ENCODE measurements at regions not wholly inside any gene's neighbourhood (a gene's known extent, or its start where the extent isn't known, plus 50 kb on each side); places are given as distances from the start of the nearest gene placed in this dataset.

DNA sequence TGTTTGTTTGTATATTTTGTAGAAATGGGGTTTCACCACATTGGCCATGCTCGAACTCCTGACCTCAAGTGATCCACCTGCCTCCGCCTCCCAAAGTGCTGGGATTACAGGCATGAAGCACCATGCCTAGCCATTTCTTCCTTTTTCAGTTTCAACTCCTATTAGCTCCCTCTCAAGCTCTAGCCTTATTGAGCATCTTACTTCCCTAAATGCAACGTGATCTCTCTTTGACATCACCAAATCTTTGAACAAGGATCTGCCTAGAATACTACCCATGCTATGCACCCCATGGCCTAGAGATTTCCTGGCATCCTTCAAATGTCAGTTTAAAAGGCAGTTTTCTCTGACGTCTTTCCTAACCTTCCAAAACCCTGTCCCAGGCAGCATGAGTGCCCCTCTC is 91.1 kb upstream of the NR5A2 start:
- Histone ChIP-seq H3K23ac (ENCODE audit: low read length) (no peak overlapping the region), H3K18ac (ENCODE audit: low read length) (no peak overlapping the region), H3K4me1 (ENCODE audit: control insufficient read depth in 1 of 2, insufficient read depth in 2 of 2, low read length in 2 of 2) (no peaks in the 10 kb centered on the region), H3K79me1 (ENCODE audit: low read length) (no peaks in the 10 kb centered on the region), H3K36me3 (ENCODE audit: control insufficient read depth in 1 of 2, insufficient read depth in 2 of 2, low read length in 2 of 2) (no peaks in the 10 kb centered on the region), H4K12ac (ENCODE audit: low read depth, low read length) (no peak overlapping the region), H3K27me3 (ENCODE audit: insufficient read depth, low read length) (no peaks in the 10 kb centered on the region), H2BK5ac (ENCODE audit: low read depth, low read length, poor library complexity) (no peak overlapping the region), H4K91ac (ENCODE audit: low read depth, low read length) (no peak overlapping the region), H3K9me3 (ENCODE audit: insufficient read depth, low read depth, low read length) (no peaks in the 10 kb centered on the region), H3K79me2 (ENCODE audit: control insufficient read depth, insufficient read depth, low read length, poor library complexity) (no peaks in the 10 kb centered on the region), H2BK12ac (ENCODE audit: low read length) (no peak overlapping the region), H2AK5ac (ENCODE audit: low read length) (no peak overlapping the region), H4K8ac (ENCODE audit: low read depth, low read length) (no peak overlapping the region), H3K4ac (ENCODE audit: low read depth, low read length) (no peak overlapping the region), H3K27ac (ENCODE audit: low read depth, low read length) (no peak overlapping the region), H3K4me3 (ENCODE audit: low read depth, low read length) (no peak overlapping the region), H2BK120ac (ENCODE audit: insufficient read depth, low read length, poor library complexity) (no peak overlapping the region), H2AFZ (ENCODE audit: insufficient read depth, low read length, poor library complexity) (no peak overlapping the region), H3K9ac (ENCODE audit: low read length) (no peak overlapping the region), H3K4me2 (ENCODE audit: low read length) (no peak overlapping the region), H3K14ac (ENCODE audit: low read length) (no peak overlapping the region)
- DNase-seq: no peak
- WGBS (ENCODE audit: extremely low coverage, insufficient coverage, insufficient read length): no CpG with 5 or more reads among the region's 4 CpGs

DNA sequence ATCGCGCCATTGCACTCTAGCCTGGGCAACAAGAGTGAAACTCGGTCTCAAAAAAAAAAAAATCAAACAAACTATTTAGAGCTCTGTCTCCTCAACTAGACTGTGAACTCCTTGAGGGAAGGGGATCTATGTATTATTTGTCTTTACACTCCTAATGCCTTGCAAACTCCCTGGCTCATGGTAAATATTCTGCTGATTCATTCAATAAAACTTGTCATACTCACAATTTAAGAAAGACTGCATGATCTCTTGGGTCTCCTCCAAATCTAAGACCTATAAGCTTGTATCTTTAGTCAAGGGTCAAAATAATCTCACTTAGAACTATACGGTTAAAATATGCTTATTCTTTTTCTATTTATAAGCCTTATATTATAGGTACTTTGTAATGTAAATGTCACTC is 90.3 kb upstream of the NR5A2 start:
- Histone ChIP-seq H2AK5ac (ENCODE audit: low read length) (no peak overlapping the region), H3K14ac (ENCODE audit: low read length) (no peak overlapping the region), H4K91ac (ENCODE audit: low read depth, low read length) (no peak overlapping the region), H3K9ac (ENCODE audit: low read length) (no peak overlapping the region), H2BK120ac (ENCODE audit: insufficient read depth, low read length, poor library complexity) (no peak overlapping the region), H2BK5ac (ENCODE audit: low read depth, low read length, poor library complexity) (no peak overlapping the region), H3K79me2 (ENCODE audit: control insufficient read depth, insufficient read depth, low read length, poor library complexity) (no peaks in the 10 kb centered on the region), H4K12ac (ENCODE audit: low read depth, low read length) (no peak overlapping the region), H3K4ac (ENCODE audit: low read depth, low read length) (no peak overlapping the region), H3K36me3 (ENCODE audit: control insufficient read depth in 1 of 2, insufficient read depth in 2 of 2, low read length in 2 of 2) (no peaks in the 10 kb centered on the region), H2BK12ac (ENCODE audit: low read length) (no peak overlapping the region), H2AFZ (ENCODE audit: insufficient read depth, low read length, poor library complexity) (no peak overlapping the region), H3K27ac (ENCODE audit: low read depth, low read length) (no peak overlapping the region), H3K23ac (ENCODE audit: low read length) (no peak overlapping the region), H3K27me3 (ENCODE audit: insufficient read depth, low read length) (no peaks in the 10 kb centered on the region), H3K4me1 (ENCODE audit: control insufficient read depth in 1 of 2, insufficient read depth in 2 of 2, low read length in 2 of 2) (no peaks in the 10 kb centered on the region), H3K79me1 (ENCODE audit: low read length) (no peaks in the 10 kb centered on the region), H3K9me3 (ENCODE audit: insufficient read depth, low read depth, low read length) (no peaks in the 10 kb centered on the region), H3K4me2 (ENCODE audit: low read length) (no peak overlapping the region), H3K18ac (ENCODE audit: low read length) (no peak overlapping the region), H3K4me3 (ENCODE audit: low read depth, low read length) (no peak overlapping the region), H4K8ac (ENCODE audit: low read depth, low read length) (no peak overlapping the region)
- no peak for DNase-seq
- WGBS (ENCODE audit: extremely low coverage, insufficient coverage, insufficient read length): no CpG with 5 or more reads among the region's 4 CpGs

DNA sequence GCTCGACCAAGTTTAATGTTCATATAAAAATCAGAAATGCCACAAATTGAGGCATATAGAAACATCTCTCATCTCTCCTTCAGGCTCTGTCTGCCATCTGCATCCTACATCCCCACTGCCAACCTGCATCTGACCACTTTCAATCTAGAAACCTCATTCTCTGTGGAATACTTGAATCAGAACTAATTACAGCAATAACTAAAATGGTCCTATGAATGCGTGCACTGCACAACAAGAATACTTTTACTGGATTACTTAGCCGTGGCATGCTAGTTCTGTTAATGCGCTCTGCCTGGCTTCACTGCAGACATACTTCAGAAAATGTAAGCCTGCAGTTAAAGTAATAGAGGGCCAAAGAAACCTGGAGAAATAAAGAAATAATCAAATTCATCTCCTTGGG is 89.8 kb upstream of the NR5A2 start:
- Histone ChIP-seq H3K9ac (ENCODE audit: low read length) (no peak overlapping the region), H4K8ac (ENCODE audit: low read depth, low read length) (no peak overlapping the region)
- WGBS (ENCODE audit: extremely low coverage, insufficient coverage, insufficient read length): no CpG with 5 or more reads among the region's 4 CpGs

DNA sequence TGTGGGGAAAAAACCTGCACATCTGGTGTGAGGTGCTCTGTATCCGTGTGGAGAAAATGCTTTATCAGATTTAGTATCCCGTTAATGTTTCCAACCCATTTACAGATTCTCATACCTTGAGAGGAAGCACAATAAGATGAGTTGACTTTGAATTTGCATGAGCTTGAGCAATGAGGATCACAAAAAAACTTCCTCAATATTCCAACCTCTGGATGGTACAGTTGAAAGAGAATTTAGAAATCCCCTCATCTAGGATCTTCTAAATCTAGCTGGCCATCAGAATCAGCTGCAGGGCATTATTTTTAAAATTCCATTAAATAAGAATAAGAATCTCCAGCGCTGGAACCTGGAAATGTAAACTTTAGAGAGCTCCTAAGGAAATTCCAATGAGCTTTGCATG is 82.5 kb upstream of the NR5A2 start:
- no peak overlapping the region for H4K91ac ChIP-seq (ENCODE audit: low read depth, low read length)
- no peak overlapping the region for H3K14ac ChIP-seq (ENCODE audit: low read length)
- no peak overlapping the region for H2BK12ac ChIP-seq (ENCODE audit: low read length)
- H3K36me3 ChIP-seq (ENCODE audit: control insufficient read depth in 1 of 2, insufficient read depth in 2 of 2, low read length in 2 of 2): no peaks in the 10 kb centered on the region
- no CpG with 5 or more reads among the region's 3 CpGs for WGBS (ENCODE audit: extremely low coverage, insufficient coverage, insufficient read length)
- no peak overlapping the region for H2BK5ac ChIP-seq (ENCODE audit: low read depth, low read length, poor library complexity)
- H3K9me3 ChIP-seq (ENCODE audit: insufficient read depth, low read depth, low read length): no peaks in the 10 kb centered on the region
- no peak overlapping the region for H3K4me3 ChIP-seq (ENCODE audit: low read depth, low read length)
- H3K79me1 ChIP-seq (ENCODE audit: low read length): no peaks in the 10 kb centered on the region
- H2AFZ ChIP-seq (ENCODE audit: insufficient read depth, low read length, poor library complexity): no peak overlapping the region
- H3K27me3 ChIP-seq (ENCODE audit: insufficient read depth, low read length): no peaks in the 10 kb centered on the region
- no peak overlapping the region for H2BK120ac ChIP-seq (ENCODE audit: insufficient read depth, low read length, poor library complexity)
- no peak overlapping the region for H3K4me2 ChIP-seq (ENCODE audit: low read length)
- no peak overlapping the region for H3K4ac ChIP-seq (ENCODE audit: low read depth, low read length)
- no peak overlapping the region for H3K18ac ChIP-seq (ENCODE audit: low read length)
- H4K8ac ChIP-seq (ENCODE audit: low read depth, low read length): no peak overlapping the region
- no peak overlapping the region for H3K23ac ChIP-seq (ENCODE audit: low read length)
- H3K79me2 ChIP-seq (ENCODE audit: control insufficient read depth, insufficient read depth, low read length, poor library complexity): no peaks in the 10 kb centered on the region
- no peak overlapping the region for H4K12ac ChIP-seq (ENCODE audit: low read depth, low read length)
- H2AK5ac ChIP-seq (ENCODE audit: low read length): no peak overlapping the region
- H3K9ac ChIP-seq (ENCODE audit: low read length): no peak overlapping the region
- DNase-seq: no peak
- H3K27ac ChIP-seq (ENCODE audit: low read depth, low read length): no peak overlapping the region
- no peaks in the 10 kb centered on the region for H3K4me1 ChIP-seq (ENCODE audit: control insufficient read depth in 1 of 2, insufficient read depth in 2 of 2, low read length in 2 of 2)

More for the DNA sequence above, 89.8 kb upstream of the NR5A2 start:
- H3K18ac ChIP-seq (ENCODE audit: low read length): no peak overlapping the region
- H3K4me3 ChIP-seq (ENCODE audit: low read depth, low read length): no peak overlapping the region
- no peak overlapping the region for H4K91ac ChIP-seq (ENCODE audit: low read depth, low read length)
- H2BK5ac ChIP-seq (ENCODE audit: low read depth, low read length, poor library complexity): no peak overlapping the region
- no peak overlapping the region for H3K14ac ChIP-seq (ENCODE audit: low read length)
- no peak for DNase-seq
- H3K4ac ChIP-seq (ENCODE audit: low read depth, low read length): no peak overlapping the region
- H2BK120ac ChIP-seq (ENCODE audit: insufficient read depth, low read length, poor library complexity): no peak overlapping the region
- H3K9me3 ChIP-seq (ENCODE audit: insufficient read depth, low read depth, low read length): no peaks in the 10 kb centered on the region
- H2AFZ ChIP-seq (ENCODE audit: insufficient read depth, low read length, poor library complexity): no peak overlapping the region
- H3K4me2 ChIP-seq (ENCODE audit: low read length): no peak overlapping the region
- no peaks in the 10 kb centered on the region for H3K27me3 ChIP-seq (ENCODE audit: insufficient read depth, low read length)
- H4K12ac ChIP-seq (ENCODE audit: low read depth, low read length): no peak overlapping the region
- H3K23ac ChIP-seq (ENCODE audit: low read length): no peak overlapping the region
- H2BK12ac ChIP-seq (ENCODE audit: low read length): no peak overlapping the region
- no peaks in the 10 kb centered on the region for H3K36me3 ChIP-seq (ENCODE audit: control insufficient read depth in 1 of 2, insufficient read depth in 2 of 2, low read length in 2 of 2)
- no peak overlapping the region for H2AK5ac ChIP-seq (ENCODE audit: low read length)
- H3K79me2 ChIP-seq (ENCODE audit: control insufficient read depth, insufficient read depth, low read length, poor library complexity): no peaks in the 10 kb centered on the region
- H3K27ac ChIP-seq (ENCODE audit: low read depth, low read length): no peak overlapping the region
- no peaks in the 10 kb centered on the region for H3K4me1 ChIP-seq (ENCODE audit: control insufficient read depth in 1 of 2, insufficient read depth in 2 of 2, low read length in 2 of 2)
- H3K79me1 ChIP-seq (ENCODE audit: low read length): no peaks in the 10 kb centered on the region

Measured in trophoblast cell (in vitro differentiated cells and primary cell).